ENCODE measurements at regions not wholly inside any gene's neighbourhood (a gene's known extent, or its start where the extent isn't known, plus 50 kb on each side); places are given as distances from the start of the nearest gene placed in this dataset.
"Not testable (repeated sequence)": the region's sequence is repeated elsewhere in the genome, so short reads cannot be mapped to it uniquely, and the experiment has no call there.

DNA sequence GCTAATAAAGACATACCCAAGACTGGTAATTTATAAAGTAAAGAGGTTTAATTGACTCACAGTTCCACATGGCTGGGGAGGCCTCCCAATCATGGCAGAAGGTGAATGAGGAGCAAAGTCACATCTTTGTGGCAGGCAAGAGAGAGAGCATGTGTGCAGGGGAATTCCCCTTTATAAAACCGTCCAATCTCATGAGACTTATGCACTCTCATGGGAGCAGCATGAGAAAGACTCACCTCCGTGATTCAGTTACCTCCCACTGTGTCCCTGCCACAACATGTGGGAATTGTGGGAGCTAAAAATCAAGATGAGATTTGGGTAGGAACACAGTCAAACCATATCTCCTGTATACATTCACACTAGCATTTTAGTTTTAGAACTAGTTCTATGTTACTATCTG is 101.7 kb upstream of the NIPA1 start:
- DNase-seq = not testable (repeated sequence)

DNA sequence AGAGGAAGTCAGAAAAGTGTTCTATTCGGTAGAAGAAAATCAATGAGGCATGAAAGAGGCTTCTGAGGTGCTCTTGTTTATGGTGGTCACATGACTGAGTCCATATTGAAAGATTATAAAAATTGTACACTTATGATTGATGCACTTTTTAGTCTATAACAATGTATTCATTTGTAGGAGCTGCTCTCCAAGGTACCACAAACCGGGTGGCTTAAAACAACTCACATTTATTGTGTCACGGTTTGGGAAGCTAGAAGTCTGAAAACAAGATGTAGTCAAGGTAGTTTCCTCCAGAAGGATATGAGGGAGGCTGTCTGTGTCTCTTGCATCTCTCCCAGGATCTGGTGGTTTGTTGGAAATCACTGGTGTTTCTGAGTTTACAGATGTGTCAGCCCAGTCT is 86.6 kb upstream of the NIPA1 start:
- not testable (repeated sequence) for DNase-seq

DNA sequence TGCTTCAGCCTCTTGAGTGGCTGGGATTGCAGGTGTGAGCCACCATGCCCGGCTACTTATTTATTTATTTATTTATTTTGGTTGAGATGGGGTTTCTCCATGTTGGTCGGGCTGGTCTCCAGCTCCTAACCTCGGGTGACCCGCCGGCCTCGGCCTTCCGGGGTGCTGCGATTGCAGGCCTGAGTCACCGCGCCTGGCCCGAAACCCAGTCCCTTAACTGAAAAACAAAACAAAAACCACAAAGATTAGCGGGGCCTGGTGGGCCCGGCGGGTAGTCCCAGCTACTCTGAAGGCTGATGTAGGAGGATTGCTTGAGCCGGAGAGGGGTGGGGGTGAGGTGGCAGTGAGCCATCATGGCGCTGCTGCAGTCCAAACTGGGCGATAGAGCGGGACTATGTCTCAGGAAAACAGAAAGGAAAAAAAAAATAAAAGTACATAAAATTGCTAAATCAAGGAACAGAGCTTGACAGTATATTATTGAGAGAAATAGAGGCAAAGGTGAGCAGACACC is 75.6 kb upstream of the NIPA1 start:
- not testable (repeated sequence) for DNase-seq

DNA sequence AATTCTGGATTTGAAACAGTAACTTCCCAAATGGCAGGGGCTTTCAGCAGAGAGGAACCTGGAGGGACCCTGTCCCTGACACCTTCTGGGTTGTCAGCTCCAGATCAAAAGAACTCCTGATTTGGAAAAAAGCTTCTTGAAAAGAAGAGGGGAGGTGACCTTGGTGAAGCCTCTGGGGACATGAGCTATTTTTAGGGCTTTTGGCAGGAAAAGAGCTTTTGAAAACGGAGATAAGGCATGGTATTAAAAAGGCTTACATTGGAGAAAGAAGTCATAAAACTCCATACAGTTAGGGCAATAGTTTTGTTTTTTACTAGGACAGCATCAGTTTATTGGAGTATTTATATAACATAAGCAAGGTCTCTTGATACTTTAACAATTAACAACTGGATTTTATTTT is 72.5 kb upstream of the NIPA1 start:
- DNase-seq = not testable (repeated sequence)

DNA sequence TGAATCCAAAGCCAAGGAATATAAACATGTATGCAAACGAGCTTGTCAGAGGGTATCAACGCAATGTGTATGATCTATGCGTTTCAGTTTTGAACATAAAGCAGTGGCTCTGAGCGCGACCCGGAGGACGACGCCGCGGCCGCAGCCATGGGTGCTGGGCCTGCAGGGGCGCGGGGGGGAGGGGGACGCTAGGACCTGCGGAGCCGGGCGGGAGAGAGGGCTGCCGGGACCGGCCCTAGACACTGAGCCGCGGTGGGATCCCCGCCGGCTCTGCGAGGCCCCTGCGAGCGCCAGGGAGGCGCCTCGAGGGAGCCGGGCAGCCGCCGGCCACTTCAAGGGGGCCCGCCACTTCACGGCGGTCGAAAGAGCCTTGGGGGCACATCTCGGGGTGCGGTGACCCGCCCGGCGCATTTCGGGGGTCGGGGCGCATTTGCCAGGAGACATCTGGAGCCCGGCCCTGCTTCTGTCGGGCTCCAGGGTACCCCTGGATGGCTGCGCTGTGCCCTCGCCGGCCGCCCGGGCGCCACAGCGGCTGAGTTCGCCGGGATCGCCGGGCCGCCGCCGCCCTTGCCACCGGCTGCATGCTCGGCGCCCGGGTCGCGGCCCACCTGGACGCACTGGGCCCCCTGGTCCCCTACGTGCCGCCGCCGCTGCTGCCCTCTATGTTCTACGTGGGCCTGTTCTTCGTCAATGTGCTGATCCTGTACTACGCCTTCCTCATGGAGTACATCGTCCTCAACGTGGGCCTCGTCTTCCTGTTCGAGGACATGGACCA is 71.9 kb upstream of the NIPA1 start:
- DNase-seq = not testable (repeated sequence)

DNA sequence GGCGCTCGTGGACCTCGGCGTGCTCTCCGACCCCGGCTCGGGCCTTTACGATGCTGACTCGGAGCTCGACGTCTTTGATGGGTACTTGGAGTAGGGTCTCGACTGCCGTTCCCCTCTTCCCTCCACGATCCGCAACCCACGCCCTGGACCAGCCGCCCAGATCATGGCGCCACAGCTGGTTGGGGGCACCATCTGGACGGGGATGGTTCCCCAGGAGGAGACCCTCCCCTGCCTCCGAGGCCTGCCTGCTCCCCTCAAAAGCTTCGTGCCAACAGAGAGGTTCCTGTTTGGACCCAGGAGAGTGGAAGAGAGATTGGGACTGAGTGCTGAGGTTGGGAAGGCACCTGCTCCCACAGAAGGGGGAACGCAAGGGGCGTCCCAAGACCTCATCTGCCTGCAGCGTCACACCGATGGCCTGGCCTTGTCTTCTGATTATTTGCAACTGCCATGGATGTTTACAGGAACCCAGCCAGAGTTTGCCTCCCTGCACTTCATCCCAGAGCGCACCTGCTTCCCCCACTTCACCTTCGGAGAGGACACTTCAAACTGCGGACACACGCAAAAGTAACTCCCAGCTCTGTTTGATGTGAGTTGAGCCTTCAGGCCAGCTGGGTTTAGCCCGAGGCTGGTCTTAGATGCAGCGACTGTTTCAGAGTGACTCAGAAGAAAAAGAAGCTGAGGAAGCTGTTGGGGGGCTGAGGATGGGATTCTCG is 71.2 kb upstream of the NIPA1 start:
- not testable (repeated sequence) for DNase-seq

DNA sequence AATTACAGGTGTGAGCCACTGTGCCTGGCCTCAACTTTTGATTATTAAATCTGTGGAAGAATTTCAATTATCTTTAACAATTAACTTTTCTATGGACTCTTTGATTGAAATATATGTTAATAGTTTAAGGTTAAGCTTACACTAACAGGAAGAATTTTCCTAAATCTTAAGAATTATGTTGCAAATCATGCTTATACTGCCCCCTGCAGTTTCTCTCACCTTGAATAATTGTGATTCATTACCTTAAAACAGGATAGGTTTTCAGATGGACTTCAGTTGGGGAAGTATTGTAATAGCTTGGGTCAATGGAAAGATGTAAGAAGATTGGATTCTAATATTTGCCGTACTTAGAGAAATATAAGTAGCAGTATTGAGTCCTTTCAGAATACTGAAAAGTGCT is 66.5 kb upstream of the NIPA1 start:
- not testable (repeated sequence) for DNase-seq

DNA sequence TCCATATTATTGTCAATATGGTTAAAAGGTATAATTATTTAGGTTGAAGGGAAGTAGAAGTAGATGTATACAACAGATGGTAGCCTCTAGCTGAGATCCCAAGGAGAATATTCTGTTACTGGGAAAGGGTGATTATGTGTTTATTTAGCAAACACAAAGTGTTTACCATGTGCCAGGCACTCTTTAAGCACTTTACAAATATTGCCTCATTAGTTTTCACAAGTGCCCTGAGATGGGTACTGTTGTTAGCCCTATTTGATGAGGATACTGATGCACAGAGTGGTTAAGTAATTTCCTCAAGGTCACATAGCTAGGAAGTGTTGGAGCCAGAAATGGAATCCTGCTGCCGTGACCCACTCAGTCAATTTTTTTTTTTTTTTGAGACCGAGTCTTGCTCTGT is 60.3 kb upstream of the NIPA1 start:
- not testable (repeated sequence) for DNase-seq

DNA sequence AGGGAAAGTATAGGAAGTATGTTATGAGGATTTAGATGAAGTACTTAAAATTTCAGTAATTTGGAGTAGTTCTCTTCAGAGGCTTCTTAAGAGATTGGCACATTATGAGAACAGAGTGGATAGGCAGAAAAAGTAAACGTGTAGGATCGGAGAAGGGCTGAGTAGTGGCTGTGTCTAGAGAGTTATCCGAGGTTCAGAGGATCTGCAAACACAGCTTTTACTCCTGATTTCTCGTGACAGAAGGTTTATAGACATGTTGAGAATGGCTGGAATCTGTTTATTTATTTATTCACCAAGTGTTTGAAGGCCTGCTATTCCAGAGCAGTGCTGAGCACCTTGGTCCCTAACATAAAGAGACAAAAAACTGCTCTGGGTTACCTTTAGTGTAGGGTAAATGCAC is 51.4 kb upstream of the NIPA1 start:
- not testable (repeated sequence) for DNase-seq

DNA sequence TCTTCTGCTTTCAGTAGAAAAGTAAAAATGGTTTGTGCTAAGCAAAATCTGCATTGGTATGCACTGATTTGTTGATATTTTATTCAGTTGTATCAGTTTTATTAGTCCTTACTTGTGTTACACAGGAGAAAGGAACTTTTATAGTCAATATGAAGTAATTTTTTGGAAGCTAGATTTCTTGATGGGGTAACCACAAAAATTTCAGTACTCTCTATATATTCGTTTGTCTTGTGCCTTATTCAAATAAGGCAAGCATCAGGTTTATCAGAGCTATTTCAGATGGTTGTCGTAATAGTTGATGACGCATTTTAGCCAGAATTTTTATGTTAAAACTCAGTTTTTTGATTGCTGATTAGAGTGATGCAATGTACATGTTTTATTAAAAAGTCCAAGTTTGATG is 50.7 kb upstream of the NIPA1 start:
- no peak for DNase-seq

DNA sequence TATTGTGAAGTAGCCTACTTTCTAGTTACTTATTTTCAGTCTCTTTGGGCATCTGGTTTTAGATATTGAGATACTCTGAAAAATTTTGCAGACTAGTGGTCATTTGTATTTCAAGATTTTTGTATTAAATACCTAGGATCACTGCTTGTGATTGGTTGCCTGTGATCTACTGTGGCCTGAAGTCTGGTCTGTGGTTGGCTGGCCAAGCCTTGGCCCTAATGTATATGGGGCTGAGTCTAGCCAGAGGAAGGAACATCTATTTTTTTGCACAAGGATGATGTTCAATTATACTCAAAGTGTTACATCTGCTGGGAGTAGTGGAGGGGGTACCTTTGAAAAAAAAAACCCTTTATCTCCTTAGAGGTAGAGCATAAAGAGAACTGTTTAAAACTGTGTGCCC is 50.2 kb upstream of the NIPA1 start:
- not testable (repeated sequence) for DNase-seq
